Right lobe of liver (tissue), 4 donors: ENCODE measurements at regions not wholly inside any gene's neighbourhood (a gene's known extent, or its start where the extent isn't known, plus 50 kb on each side); places are given as distances from the start of the nearest gene placed in this dataset.

Source experiments
- CTCF ChIP-seq, 4 donors: fragments of 200-600 bp in 3 of 4; fragments of 450-650 bp in 1 of 4; IDR thresholded peaks; one replicate each; pipeline versions ENCODE4 v1.5.1 to v1.8.0; 2016 to 2022; ENCODE audit warnings: antibody characterized with exemption in 4 of 4, mild to moderate bottlenecking in 2 of 4
- POLR2A ChIP-seq: fragments of 450-650 bp; IDR thresholded peaks from one replicate; pipeline ENCODE4 v1.6.1; 2017; ENCODE audit warnings: antibody characterized with exemption, mild to moderate bottlenecking
- donor health status: DM: no; HTN: no; CAD: no.
- donor health status: DM: no; HTN: no; CAD: no.
- donor health status: DM: no; HTN: yes; CAD: no.

DNA sequence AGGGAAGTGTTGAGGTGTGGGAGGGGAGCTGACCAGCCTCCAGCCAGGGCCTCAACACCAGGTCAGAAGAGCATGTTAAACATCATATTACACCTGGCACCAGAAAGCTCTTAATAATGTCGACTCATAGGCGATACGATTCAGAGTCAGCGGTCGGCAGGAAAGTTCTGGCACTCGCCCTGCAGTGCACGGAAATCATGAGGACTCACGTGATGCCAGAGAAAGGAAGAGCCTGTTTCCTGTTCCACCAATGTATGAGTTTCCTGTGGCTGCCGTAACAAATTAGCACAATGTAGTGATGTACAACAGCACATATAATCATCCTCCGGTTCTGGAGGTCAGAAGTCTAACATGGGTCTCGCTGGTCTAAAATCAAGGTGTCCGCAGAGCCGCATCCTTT lies 198.8 kb downstream of the BARX2 start:
- no peak for TF ChIP-seq CTCF (IDR thresholded peaks at IDR 0.05)
- TF ChIP-seq POLR2A: no peak
